ENCODE measurements at regions not wholly inside any gene's neighbourhood (a gene's known extent, or its start where the extent isn't known, plus 50 kb on each side); places are given as distances from the start of the nearest gene placed in this dataset.

GRCh38 chr10:28188526-28188925 is 114.3 kb downstream of the MPP7 start:
- no peak for TF ChIP-seq CTCF (IDR thresholded peaks at IDR 0.05)

- no peak for TF ChIP-seq CTCF (IDR thresholded peaks at IDR 0.05)
These were observed 115.8 kb downstream of the MPP7 start for GRCh38 chr10:28186887-28187578.

- TF ChIP-seq CTCF (IDR thresholded peaks at IDR 0.05) = no peak
These were observed 116.4 kb downstream of the MPP7 start for GRCh38 chr10:28186461-28186860.

- no peak for TF ChIP-seq CTCF (IDR thresholded peaks at IDR 0.05)
These were observed 118.1 kb downstream of the MPP7 start for GRCh38 chr10:28184810-28185209.

- no peak for TF ChIP-seq CTCF (IDR thresholded peaks at IDR 0.05)
These were observed 121.3 kb downstream of the MPP7 start for GRCh38 chr10:28181478-28182096.

GRCh38 chr10:28180654-28181053 is 122.2 kb downstream of the MPP7 start:
- no peak for TF ChIP-seq CTCF (IDR thresholded peaks at IDR 0.05)

- TF ChIP-seq CTCF (IDR thresholded peaks at IDR 0.05) = no peak; the same call in 1 of the 2 replicates
These were observed 123.1 kb downstream of the MPP7 start for GRCh38 chr10:28179743-28180099.

Data from LNCAP (cell line).